ENCODE measurements at regions not wholly inside any gene's neighbourhood (a gene's known extent, or its start where the extent isn't known, plus 50 kb on each side); places are given as distances from the start of the nearest gene placed in this dataset.

DNA sequence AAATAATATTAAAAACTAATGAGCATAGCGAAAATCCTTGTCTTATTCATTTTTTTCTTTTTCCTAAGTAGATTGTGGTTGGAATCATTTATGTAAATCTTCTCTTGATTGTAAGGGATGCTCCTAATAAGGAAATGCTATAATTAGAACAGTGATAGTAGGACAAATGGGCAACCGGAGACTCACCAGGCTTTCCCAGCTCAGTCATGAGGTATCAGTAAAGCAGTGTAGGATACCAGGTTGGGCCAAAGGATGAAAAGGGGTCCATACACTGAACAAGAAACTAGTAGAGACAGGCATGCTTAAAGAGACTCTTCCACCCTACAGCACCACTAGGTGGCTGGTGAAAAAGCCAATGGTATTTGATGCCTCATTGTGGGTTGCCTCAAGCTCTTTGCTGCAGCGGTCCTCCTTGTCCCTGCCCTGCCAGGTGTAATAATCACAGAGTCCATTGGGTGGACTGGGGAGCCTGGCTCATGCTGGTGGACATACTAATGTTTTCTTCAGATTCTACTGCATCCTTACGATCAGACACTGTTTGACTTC, 71.4 kb upstream of the FAM98A start:
- H3K27ac ChIP-seq: no peak overlapping the region
- no peaks in the 10 kb centered on the region for H3K27me3 ChIP-seq
- no peak for ATAC-seq
- no peaks in the 10 kb centered on the region for H3K4me1 ChIP-seq
- intact Hi-C loops (cut with DNase I): no loop called here
- no peak for DNase-seq
- TF ChIP-seq, protein P1, sequence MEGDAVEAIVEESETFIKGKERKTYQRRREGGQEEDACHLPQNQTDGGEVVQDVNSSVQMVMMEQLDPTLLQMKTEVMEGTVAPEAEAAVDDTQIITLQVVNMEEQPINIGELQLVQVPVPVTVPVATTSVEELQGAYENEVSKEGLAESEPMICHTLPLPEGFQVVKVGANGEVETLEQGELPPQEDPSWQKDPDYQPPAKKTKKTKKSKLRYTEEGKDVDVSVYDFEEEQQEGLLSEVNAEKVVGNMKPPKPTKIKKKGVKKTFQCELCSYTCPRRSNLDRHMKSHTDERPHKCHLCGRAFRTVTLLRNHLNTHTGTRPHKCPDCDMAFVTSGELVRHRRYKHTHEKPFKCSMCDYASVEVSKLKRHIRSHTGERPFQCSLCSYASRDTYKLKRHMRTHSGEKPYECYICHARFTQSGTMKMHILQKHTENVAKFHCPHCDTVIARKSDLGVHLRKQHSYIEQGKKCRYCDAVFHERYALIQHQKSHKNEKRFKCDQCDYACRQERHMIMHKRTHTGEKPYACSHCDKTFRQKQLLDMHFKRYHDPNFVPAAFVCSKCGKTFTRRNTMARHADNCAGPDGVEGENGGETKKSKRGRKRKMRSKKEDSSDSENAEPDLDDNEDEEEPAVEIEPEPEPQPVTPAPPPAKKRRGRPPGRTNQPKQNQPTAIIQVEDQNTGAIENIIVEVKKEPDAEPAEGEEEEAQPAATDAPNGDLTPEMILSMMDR (IDR thresholded peaks at IDR 0.05): no peak
- 77 to 86% methylated on average over 4 of the region's 4 CpGs for WGBS, 2 donors
- FAIRE-seq: no peak
- H3K36me3 ChIP-seq: no peaks in the 10 kb centered on the region
- no peaks in the 10 kb centered on the region for H3K9me3 ChIP-seq
- no peak overlapping the region for H3K4me3 ChIP-seq

DNA sequence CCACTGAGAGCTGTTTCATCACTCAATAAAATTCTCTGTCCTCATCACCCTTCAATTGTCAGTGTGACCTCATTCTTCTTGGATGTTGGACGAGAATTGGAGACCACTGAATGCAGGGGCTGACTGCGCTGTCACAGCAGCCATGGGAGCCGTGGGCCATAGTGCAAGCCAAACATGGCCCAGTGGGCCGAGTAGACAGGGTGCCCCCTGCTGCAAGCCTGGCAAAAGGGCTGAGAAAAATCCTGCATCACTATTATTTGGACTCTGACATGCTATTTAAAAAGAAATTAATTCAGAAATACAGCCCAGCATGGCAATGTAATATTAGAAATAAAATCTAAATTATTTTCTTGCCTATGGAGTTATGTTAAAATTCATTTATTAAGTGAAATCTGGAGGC, 67.8 kb upstream of the FAM98A start:
- H3K27me3 ChIP-seq: no peaks in the 10 kb centered on the region
- H3K27ac ChIP-seq: no peak overlapping the region
- no peak overlapping the region for H3K4me3 ChIP-seq
- intact Hi-C loops (cut with DNase I): no loop called here
- H3K36me3 ChIP-seq: no peaks in the 10 kb centered on the region
- DNase-seq (no peak), ATAC-seq (no peak), FAIRE-seq (no peak)
- TF ChIP-seq, protein P1 (IDR thresholded peaks at IDR 0.05): no peak
- H3K4me1 ChIP-seq: no peaks in the 10 kb centered on the region
- H3K9me3 ChIP-seq: no peaks in the 10 kb centered on the region
- 64 to 67% methylated on average over 4 of the region's 4 CpGs for WGBS, 2 donors

DNA sequence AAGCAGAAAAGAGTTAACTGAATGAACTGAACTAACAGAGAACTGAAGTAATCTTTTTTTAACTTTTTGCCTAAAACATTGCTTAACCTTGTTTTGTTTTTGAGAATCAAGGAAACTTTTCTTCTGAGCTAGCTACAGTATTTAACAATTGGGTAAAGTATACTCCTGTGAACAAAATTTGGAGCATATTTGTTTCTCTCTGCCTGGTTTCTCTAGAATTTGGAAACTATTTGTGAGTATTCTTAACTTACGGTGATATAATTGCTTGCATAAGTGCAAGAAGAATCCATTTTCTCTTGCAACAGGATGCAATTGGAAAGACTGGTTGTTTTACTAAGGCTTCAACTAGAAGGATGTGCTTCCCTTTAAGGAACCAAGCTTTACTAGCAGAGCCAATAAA, 65.9 kb upstream of the FAM98A start:
- TF ChIP-seq, protein P1 (IDR thresholded peaks at IDR 0.05): no peak
- intact Hi-C loops (cut with DNase I): no loop called here
- Histone ChIP-seq H3K27me3 (no peaks in the 10 kb centered on the region), H3K36me3 (no peaks in the 10 kb centered on the region), H3K9me3 (no peaks in the 10 kb centered on the region), H3K27ac (no peak overlapping the region), H3K4me1 (no peaks in the 10 kb centered on the region), H3K4me3 (no peak overlapping the region)
- FAIRE-seq (no peak), DNase-seq (no peak), ATAC-seq (no peak)
- WGBS, 2 donors: 88 to 93% methylated on average over 1 of the region's 1 CpG

DNA sequence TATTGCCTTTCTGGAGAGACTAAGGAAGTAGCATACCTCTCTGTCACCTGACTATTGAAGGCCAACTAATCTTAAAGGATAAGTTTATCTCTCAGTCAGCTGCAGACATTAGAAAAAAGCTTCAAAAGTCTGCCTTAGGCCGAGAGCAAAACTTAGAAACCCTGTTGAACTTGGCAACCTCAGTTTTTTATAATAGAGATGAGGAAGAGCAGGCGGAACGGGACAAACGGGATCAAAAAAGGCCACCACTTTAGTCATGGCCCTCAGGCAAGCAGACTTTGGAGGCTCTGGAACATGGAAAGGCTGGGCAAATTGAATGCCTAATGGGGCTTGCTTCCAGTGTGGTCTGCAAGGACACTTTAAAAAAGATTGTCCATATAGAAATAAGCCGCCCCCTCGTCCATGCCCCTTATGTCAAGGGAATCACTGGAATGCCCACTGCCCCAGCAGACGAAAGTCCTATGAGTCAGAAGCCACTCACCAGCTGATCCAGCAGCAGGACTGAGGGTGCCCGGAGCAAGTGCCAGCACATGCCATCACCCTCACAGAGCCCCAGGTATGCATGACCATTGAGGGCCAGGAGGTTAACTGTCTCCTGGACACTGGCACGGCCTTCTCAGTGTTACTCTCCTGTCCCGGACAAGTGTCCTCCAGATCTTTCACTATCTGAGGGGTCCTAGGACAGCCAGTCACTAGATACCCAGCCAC, 61.5 kb upstream of the FAM98A start:
- TF ChIP-seq, protein P1 (IDR thresholded peaks at IDR 0.05): no peak
- H3K4me1 ChIP-seq: no peaks in the 10 kb centered on the region
- no peaks in the 10 kb centered on the region for H3K27me3 ChIP-seq
- H3K36me3 ChIP-seq: no peaks in the 10 kb centered on the region
- 69 to 73% methylated on average over 10 of the region's 10 CpGs for WGBS, 2 donors
- no peak overlapping the region for H3K4me3 ChIP-seq
- ATAC-seq: no peak
- H3K27ac ChIP-seq: no peak overlapping the region
- H3K9me3 ChIP-seq: no peaks in the 10 kb centered on the region
- DNase-seq: no peak
- FAIRE-seq: no peak
- intact Hi-C loops (cut with DNase I): no loop called here

DNA sequence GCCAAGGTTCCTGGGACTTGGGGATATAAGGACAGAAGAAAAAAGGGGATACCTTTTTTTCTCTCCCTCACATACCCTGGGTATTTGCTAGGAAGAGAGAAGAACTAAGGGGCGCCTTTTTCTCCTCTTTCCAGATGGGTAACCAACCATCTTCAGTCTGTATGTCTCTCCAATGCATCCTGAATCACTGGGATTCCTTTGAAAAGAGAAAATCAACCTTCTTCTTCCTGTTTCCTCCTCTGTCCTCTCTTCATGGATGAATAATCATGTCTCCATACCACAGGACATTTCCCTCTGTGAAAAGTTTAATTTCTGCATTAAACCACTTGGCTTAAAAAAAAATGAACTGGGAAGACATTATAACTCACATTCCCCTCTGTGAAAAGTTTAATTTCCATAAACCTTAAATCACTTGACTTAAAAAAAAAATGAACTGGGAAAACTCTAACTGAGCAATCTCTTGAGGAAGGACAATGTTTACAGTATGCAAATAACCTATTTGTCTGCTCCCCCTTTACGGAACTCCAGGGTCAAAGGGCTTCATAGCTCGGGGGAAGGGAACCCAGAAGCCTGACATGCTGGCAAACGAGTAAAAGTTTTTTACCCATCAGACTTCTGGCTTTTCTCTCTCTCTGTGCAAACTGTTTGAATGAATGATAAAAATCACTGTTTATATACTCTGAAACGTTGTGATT, 56.7 kb upstream of the FAM98A start:
- WGBS, 2 donors: 51 to 60% methylated on average over 5 of the region's 5 CpGs
- no peaks in the 10 kb centered on the region for H3K4me1 ChIP-seq
- H3K27ac ChIP-seq: no peak overlapping the region
- FAIRE-seq (no peak), ATAC-seq (no peak), DNase-seq (no peak)
- H3K9me3 ChIP-seq: no peaks in the 10 kb centered on the region
- no peaks in the 10 kb centered on the region for H3K27me3 ChIP-seq
- H3K4me3 ChIP-seq: no peak overlapping the region
- TF ChIP-seq, protein P1 (IDR thresholded peaks at IDR 0.05): no peak
- H3K36me3 ChIP-seq: no peaks in the 10 kb centered on the region
- intact Hi-C loops (cut with DNase I): no loop called here
